ENCODE measurements at regions not wholly inside any gene's neighbourhood (a gene's known extent, or its start where the extent isn't known, plus 50 kb on each side); places are given as distances from the start of the nearest gene placed in this dataset.
"Not testable (repeated sequence)": the region's sequence is repeated elsewhere in the genome, so short reads cannot be mapped to it uniquely, and the experiment has no call there.

GRCh38 chr5:112576298-112576925 is 157.3 kb upstream of the EPB41L4A start:
- no peak for DNase-seq

- DNase-seq = no peak
These were observed 158.0 kb upstream of the APC start for GRCh38 chr5:112579599-112580170.

GRCh38 chr5:112581811-112582320 is 155.8 kb upstream of the APC start:
- no peak for DNase-seq

- no peak for DNase-seq
These were observed 154.5 kb upstream of the APC start for GRCh38 chr5:112583166-112583565.

- DNase-seq = no peak
These were observed 152.9 kb upstream of the APC start for GRCh38 chr5:112584781-112585180.

GRCh38 chr5:112586596-112587062 is 151.1 kb upstream of the APC start:
- DNase-seq = no peak

GRCh38 chr5:112590858-112591257 is 146.8 kb upstream of the APC start:
- DNase-seq = not testable (repeated sequence)

GRCh38 chr5:112594095-112594850 is 143.4 kb upstream of the APC start:
- peak; percentile 50 for DNase-seq

- DNase-seq = no peak
These were observed 142.7 kb upstream of the APC start for GRCh38 chr5:112594941-112595340.

- DNase-seq = no peak
These were observed 139.9 kb upstream of the APC start for GRCh38 chr5:112597831-112598230.

GRCh38 chr5:112600510-112600909 is 137.2 kb upstream of the APC start:
- not testable (repeated sequence) for DNase-seq

- DNase-seq = no peak
These were observed 132.7 kb upstream of the APC start for GRCh38 chr5:112604732-112605630.

- DNase-seq = no peak
These were observed 128.7 kb upstream of the APC start for GRCh38 chr5:112608975-112609374.

GRCh38 chr5:112612663-112613062 is 125.0 kb upstream of the APC start:
- no peak for DNase-seq

- DNase-seq = no peak
These were observed 123.4 kb upstream of the APC start for GRCh38 chr5:112614285-112614684.

- DNase-seq = no peak
These were observed 122.7 kb upstream of the APC start for GRCh38 chr5:112614986-112615385.

GRCh38 chr5:112616812-112617547 is 120.7 kb upstream of the APC start:
- peak; percentile 46 for DNase-seq

GRCh38 chr5:112625246-112625645 is 112.4 kb upstream of the APC start:
- DNase-seq = no peak

- DNase-seq = no peak
These were observed 111.8 kb upstream of the APC start for GRCh38 chr5:112625689-112626438.

- no peak for DNase-seq
These were observed 111.0 kb upstream of the APC start for GRCh38 chr5:112626715-112627114.

- no peak for DNase-seq
These were observed 109.3 kb upstream of the APC start for GRCh38 chr5:112628214-112628980.
